ENCODE measurements at regions not wholly inside any gene's neighbourhood (a gene's known extent, or its start where the extent isn't known, plus 50 kb on each side); places are given as distances from the start of the nearest gene placed in this dataset.
"Not testable (repeated sequence)": the region's sequence is repeated elsewhere in the genome, so short reads cannot be mapped to it uniquely, and the experiment has no call there.

DNA sequence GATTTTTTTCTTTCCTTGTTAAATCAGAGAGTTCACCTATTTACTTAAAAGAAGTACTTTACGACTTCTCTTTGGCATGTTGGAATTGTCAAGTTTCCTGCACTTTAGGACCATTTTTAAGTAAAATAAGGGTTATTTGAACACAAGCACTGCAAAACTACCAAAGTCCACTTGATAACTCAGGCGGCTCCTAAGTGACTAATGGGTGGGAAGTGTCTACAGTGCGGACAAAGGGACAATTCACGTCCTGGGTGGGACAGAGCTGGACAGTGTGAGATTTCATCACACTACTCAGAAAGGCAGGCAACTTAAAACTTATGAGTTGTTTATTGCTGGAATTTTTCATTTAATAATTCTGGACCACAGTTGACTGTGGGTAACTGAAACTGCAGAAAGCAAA lies 590.2 kb upstream of the UBE2E2 start:
- no peak for DNase-seq

DNA sequence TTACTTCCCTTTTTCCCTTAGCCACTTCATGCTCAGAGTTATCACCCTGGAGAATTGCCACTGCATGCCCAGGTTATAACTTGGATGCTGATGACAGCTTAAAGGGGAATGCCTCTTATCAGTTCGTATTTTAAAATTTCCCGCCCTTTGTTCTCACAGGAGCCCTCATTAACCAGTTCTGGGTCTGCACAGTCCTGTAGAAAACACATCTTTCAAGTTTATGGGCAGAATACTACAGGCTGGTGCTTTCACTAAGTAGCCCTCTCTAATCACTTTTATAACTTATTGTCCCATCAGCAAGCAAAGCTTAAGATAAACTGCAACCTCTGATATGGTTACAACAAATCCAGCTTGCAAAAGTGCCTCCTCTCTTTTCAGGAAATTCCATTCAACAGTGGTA lies 587.3 kb upstream of the UBE2E2 start:
- DNase-seq: no peak

DNA sequence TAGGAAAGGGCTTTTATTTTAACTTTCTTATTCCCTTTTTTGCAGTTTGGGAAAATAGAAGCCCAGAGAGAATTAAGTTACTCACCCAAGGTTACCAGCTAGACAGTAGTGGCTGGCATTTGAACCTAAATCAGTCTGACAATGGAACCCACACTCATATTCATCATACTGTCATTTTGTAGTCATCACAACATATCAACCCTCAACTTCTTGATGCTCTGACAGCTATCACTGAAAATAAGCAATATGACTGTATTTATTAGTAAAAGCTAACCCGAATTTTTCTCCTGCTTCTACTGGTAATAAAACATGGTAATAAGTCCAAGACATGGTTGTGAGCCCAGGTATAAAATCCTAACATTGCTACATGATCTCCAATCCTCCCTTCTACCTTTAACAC lies 585.8 kb upstream of the UBE2E2 start:
- no peak for DNase-seq

DNA sequence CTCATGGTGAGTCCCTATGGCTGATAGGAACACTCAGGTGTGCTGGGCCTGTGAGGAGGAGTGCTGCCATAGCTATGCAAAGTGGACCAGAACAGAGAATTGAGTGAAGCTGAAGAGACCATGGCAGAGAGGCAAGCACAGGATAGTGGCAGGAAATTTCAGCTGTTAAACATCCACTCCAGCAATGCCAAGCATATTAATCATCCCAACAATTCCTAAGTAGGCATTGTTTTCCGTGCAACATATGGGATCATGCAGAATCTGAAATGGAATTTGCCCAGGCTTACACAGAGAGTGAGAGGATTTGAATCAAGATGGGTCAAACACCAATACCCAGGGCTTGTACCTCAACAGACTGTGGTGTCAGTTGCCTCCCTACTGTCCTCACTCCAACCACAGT lies 582.6 kb upstream of the UBE2E2 start:
- no peak for DNase-seq

DNA sequence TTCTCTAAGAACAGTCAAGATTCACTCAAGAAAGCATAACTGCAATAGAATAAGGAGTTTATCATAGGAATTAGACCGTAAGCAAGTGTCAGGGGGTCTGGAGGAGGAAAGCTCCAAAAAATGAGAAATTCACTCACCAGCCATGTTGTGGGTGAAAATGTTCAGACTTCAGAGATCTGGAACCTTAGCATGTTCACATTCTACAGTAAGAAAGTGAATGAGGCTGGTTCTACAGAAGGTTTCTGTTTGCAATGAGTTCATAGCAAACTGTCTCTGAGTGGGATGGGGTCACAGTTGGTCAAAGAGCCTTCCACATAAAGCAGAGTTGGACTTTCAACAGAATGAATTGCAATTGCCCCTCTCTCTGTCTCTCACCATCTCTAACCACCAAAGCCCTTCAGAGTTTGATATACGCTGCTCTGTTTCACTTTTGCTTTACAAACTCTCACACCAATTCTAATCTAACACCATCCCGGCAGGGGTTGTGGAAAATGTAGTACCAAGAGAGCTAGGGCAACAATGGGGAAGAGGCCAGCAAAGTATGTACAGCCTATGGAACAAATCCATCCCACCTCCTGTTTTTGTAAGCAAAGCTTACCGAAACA lies 581.8 kb upstream of the UBE2E2 start:
- DNase-seq: no peak

DNA sequence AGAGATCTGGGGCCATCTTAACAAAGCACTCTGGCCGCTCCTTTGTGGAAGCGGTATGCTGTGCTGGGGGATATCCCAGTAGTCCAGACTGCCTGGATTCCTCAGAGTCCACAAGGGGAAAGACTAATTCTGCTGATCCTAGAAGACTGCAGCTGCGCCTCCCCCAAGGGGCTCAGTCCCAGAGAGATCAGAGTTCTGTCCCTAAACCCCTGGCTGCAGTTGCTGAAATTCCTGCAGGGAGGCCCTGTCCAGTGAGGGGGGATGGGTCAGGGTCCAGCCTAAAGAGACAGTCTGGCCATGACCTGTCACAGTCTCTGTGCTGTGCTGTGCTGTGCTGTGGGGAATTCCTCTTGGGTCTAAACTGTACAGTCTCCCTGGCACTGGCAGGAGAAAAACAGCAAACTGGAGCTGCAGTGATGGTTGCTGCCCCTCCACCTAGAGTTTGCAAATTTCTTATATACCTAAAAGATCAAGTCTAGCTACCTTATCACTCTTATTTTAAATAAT lies 575.1 kb upstream of the UBE2E2 start:
- no peak for DNase-seq

DNA sequence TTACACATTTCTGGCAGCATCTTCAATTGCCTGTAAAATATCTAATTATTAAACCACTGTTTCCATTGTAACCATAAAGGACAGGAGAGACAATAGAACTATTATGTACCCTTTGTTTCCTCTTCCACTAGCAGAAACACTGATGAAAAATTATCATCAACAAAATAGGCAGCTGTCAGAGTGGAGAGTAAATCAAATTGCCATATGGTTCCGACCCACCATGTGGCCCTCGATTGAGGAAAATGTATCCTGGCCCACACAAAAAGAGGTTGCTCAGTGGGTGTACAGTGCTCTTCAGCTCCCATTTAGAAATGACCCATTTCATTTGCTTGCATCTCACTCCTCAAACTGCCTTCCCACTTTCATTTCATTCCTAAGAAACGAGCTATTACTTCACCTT lies 570.6 kb upstream of the UBE2E2 start:
- DNase-seq: no peak

DNA sequence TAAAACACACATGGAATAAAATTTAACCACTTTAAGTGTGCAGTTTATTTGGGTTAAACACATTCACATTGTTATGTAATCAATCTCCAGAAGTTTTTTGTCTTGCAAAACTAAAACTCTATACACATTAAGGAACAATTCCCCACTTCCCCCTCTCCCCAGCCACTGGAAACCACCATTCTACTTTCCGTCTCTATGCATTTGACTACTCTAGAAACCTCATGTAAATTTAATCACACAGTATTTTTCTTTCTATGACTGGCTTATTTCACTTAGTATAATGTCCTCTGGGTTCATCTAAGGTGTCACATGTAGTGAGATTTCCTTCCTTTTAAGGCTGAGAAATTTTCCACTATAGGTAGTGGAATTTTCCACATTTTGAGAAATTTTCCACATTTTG lies 568.7 kb upstream of the UBE2E2 start:
- DNase-seq: no peak

DNA sequence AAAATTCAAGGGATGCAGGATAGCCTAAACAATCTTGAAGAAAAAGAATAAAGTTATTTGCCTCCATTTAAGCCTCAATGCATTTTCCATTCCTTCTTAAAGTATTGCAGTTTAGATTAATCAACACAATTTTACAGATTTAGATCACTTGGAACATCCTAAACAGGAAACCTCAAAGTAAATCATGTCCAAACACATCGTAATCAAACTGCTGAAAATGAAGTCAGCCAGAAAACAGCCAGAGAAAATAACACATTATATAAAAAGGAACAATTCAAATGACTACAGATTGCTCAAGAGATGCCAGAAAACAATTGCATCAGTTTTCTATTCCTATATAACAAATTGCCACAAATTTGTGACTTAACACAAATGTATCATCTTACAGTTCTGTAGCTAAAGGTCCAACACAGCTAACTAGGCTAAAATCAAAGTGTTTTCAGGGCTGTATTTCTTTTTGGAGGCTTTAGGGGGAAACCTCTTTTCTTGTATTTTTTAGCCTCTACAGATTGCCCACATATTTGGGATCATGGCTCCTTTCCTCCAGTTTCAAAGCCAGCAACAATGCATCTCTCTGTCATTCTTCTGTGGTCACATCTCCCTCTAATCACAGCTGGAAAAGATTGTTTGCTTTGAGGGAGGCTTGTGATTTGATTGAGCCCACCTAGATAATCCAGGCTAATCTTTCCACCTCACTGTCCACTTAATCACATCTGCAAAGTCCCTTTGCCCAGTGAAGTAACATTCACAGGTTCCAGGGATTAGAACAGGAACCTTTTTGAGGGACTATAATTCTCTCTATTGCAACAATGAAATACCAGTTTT lies 543.3 kb upstream of the UBE2E2 start:
- no peak for DNase-seq

DNA sequence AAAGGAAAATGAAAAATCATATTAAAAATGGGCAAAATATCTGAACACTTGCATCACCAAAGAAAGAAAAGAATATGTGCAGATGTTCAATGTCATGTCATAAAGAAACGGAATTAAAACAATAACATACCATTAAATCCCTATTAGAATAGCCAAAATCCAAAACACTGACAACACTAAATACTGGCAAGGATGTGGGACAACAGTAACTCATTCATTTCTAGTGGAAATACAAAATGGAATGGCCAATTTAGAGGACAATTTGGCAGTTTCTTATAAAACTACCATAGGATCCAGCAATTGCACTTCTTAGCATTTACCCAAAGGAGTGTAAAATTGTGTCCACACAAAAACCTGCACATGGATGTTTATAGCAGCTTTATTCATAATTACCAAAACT lies 542.5 kb upstream of the UBE2E2 start:
- no peak for DNase-seq

DNA sequence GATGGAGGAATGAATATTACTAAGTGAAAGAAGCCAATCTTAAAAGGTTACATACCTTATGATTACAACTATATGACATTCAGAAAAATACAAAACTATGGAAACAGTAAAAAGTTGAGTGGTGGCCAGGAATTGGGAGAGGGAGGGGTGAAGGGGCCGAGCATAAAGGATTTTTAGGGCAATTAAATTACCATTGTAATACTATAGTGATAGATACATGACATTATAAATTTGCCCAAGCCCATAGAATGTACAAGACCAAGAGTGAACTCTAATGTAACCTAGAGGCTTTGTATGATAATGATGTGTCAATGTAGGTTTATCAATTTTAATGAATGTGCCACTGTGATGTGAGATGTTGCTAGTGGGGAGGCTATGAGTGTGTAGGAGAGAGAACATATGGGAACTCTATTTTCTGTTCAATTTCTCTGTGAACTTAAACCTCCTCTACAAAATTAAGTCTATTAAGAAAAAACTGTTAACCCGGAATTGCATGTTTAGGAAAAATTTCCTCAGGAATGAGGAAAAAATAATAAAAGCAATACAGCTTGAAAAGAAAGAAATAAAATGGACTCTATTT lies 541.9 kb upstream of the UBE2E2 start:
- no peak for DNase-seq

DNA sequence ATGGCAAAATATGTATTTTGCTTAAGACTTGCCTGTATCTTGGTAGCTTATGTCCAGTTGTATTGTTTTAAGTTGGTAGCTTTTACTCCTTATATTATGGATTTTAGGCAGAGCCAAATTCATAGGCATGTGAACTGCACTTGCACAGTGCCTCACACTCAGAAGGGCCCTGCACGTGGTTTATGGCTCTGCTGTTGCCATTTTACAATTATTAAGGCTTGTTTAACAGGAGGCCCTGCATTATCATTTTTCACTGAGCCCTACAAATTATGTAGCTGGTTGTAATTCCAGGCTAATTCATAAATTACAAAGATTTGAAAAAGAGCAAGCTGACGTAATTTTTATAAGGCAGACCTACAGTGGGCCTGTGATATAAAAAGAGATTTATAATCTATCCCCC lies 537.6 kb upstream of the UBE2E2 start:
- DNase-seq: no peak

DNA sequence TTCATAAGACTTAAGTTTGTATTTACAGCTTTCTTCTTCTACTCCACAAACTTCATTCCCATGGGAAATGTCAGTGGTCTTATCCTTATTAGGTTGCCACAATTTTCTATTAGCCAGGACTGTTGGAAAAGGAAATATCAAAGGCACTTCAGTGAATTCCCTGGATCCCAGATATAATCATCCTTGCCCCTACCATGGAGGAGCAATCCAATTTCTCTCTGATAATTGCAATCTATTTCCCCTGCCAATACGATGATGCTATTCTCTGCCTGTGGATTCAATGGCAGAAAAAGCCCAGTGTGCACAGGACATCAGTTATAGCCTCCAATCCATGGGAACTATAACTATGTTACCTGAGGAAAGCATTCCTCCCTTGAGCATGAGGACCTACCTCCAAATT lies 536.4 kb upstream of the UBE2E2 start:
- no peak for DNase-seq

DNA sequence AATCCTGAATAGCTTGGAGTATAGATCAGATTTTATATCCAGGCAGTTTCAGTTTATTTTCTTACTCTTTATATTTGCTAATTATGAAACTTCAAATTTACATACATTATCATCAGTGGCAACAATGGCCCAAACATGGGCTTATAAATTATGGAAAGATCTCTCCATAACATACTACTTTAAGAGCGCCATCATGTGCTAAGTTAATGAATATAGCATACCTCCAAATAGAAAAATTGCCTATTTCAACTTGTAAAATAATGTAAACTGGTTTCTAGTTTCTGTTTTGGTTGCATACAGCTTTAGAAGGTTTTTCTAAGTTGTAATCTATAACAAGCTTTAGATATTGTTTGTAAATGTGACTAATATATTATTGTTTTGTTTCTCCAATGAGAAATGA lies 531.3 kb upstream of the UBE2E2 start:
- no peak for DNase-seq

DNA sequence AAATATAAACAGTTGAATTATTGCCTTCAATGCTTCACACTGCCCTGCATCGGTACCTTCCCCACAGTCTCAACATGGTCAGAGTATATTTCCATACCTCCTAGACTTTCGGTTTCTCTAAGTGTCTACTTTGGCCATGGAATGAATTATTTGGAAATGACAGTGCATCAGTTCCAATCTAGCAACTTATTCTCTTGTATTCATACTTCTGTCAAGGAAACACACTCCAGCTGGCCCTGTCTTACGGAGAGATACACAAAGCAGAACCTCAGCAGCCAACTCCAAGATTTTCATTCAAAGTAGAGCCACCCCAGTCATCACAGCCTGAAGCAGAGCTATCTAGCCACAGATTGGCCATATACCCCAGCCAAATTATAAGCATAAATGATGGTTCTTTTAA lies 518.4 kb upstream of the UBE2E2 start:
- no peak for DNase-seq

DNA sequence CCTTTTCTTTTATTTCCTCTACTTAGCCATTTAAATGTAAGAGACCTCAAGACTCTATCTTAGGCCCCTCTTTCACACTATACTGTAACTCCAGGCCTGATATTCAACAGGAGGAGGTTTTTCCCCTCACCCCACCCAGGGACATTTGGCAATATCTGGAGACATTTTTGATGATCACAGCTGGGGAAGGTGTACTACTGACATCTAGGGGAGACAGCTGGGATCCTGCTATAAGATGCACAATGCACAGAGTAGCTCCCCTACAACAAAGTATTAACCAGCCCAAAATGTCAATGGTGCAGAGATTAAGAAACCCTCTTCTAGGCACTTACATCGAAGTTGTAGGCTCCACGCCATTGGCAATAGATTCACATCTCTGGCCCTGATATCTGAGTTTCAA lies 517.5 kb upstream of the UBE2E2 start:
- DNase-seq: no peak

DNA sequence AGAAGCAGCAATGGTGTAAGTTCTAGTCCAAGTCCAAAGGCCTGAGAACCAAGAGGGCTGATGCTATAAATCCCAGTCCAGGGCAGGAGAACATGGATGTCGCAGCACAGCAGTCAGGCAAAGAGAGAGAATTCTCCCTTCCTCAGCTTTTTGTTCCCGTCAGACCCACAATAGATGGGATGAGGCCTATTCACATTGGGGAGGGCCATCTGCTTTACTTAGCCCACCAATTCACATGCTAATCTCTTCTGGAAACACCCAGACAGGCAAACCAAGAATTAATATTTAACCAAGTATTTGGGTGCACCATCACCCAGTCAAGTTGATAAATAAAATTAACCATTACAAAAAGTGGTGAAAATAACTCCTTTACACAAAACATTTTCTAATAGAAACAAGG lies 511.7 kb upstream of the UBE2E2 start:
- no peak for DNase-seq

DNA sequence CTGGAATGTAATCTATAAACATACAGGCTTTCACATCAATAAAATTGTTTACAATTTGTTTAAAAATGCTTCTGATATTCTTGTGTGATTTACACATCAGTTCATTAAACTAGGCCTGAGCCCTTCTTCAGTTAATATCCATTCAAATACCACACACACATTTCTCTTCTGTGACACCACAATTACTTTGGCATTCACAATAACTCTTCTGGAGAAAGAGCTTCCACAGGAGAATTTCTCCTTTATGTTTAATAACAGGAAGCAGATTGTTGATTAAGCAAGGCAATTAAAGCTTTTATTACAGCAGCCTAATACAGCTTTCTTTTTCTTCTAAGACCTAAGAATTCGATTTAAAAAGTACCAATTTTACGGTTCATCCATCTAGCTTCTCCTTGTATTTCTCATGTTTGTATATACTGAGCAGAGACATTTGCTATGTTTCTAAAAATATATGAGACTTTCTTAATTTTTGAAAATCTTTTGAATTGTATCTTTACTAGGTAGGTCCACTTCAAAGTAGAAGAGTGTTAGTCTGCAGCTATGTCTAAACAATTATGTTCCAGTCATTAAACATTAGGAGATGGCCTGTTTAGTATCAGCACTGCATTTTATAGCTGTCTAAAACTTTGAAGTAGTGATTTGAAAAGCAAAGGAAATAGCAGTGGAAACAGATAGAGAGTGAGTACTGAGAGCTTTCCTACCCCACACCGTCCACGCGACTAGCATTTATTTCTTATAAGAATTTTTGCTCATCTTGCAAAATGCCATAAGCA lies 511.1 kb upstream of the UBE2E2 start:
- DNase-seq: no peak

DNA sequence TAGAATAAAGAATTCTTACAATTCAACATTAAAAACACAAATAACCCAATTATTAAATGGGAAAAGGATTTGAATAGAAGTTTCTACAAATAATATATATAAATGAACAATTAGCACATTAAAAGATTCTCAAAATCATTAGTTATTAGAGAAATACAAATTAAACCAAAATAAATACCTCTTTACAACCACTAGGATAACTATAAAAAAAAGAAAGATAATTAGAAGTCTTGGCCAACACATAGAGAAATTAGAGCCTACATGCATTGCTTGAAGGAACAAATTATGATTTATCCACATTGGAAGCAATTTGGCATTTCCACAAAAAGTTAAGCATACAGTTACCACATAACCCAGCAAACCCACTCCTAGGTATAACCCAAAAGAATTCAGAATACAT lies 502.3 kb upstream of the UBE2E2 start:
- DNase-seq: no peak

DNA sequence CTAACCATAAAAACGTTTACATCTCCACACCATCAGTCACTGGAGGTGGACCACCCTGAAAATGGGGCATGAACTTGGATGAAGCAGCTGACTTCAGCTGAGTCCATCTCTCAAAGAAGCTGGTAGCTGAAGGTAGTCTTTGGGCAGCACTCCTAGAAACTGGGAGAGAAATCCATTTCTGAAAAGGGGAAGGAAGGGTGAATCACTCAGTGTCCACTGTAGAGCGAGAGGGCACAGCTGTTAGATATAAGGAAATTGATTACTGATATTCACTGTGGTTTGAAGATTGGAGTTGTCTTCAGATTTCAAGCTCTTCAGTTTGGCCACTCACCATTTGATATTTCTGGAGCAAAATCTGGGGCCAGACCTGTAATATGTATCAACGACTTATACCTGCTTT lies 499.0 kb upstream of the UBE2E2 start:
- DNase-seq: no peak

DNA sequence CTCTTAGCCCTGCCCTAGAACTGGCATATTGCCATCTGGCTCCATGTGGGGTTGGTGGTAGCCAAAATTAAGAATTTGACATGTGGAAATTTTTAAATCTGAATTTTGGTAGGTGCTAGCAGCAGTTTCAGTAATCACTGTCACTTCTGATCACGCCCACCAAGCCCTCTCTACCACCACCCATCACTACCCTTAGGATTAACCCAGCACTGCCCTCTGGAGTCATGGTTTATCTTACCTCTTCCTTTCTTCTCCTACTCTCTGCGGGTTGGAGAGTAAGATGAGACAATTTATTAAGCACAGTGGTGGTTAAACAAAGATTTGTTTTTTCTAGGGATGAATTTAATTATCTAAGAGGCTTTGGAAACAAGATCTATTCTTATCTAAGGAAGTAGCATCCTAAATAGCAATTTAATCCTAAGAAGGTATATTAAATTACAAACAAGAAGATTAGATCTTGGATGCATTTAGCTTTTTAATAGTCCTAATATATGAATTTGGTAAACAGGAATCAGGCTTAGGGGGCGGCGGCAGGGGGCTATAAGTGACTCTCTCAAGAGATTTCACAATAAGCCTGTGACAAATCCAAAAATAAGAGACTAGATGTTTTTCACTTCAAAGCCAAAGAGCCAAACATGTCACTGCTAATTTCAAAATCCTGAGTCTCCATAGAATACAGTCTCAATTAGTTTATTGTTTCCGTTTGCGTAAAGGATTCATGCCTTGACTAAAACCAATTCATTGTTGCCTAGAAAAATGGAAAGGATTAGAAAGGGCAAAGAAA lies 498.4 kb upstream of the UBE2E2 start:
- DNase-seq: no peak

DNA sequence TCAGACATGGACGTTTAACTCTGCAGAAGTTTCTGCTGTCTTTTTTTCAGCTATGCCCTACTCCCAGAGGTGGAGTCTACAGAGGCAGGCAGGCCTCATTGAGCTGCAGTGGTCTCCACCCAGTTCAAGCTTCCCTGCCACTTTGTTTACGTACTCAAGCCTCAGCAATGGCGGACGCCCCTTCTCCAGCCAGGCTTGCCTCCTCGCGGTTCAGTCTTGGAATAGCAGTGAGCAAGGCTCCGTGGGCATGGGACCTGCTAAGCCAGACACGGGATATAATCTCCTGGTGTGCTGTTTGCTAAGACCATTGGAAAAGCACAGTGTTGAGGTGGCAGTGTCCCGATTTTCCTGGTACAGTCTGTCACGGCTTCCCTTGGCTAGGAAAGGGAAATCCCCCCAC lies 496.2 kb upstream of the UBE2E2 start:
- DNase-seq: not testable (repeated sequence)

DNA sequence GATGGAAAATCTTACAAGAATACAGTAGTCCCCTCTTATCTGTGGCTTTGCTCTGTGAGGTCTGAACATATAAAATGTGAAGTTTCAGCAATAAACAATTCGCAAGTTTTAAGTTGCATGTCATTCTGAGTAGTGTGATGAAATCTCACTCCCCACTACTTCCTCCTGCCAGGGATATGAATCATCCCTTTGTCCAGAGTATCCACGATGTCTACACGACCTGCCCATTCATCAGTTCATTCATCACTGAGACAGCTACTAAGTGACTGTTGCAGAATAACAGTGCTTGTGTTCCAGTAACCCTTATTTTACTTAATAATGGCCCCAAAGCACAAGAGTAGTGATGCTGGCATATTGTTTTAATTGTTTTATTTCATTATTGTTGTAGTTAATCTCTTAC lies 489.2 kb upstream of the UBE2E2 start:
- DNase-seq: no peak

Measured in NCI-H345 (cell line).